HUDEP-2 (cell line): ENCODE measurements at regions not wholly inside any gene's neighbourhood (a gene's known extent, or its start where the extent isn't known, plus 50 kb on each side); places are given as distances from the start of the nearest gene placed in this dataset.
"Not testable (repeated sequence)": the region's sequence is repeated elsewhere in the genome, so short reads cannot be mapped to it uniquely, and the experiment has no call there.

ENCODE experiments used
- DNase-seq, 76 experiments: peaks; one replicate each; lab custom pipeline; 2025; ENCODE audit not compliant: unreplicated experiment in 76 of 76; lab: John Stamatoyannopoulos, UW

GRCh38 chr1:98299313-98299712, 362.2 kb upstream of the SNX7 start:
- no peak for DNase-seq

GRCh38 chr1:98298319-98298718, 363.2 kb upstream of the SNX7 start:
- DNase-seq, result no peak

- no peak for DNase-seq
Measured at GRCh38 chr1:98296681-98297080, 364.8 kb upstream of the SNX7 start.

- DNase-seq, result no peak
Measured at GRCh38 chr1:98294127-98294526, 367.4 kb upstream of the SNX7 start.

GRCh38 chr1:98292994-98293393, 368.5 kb upstream of the SNX7 start:
- DNase-seq, result no peak

GRCh38 chr1:98289311-98289710, 368.5 kb upstream of the DPYD start:
- DNase-seq, result no peak

GRCh38 chr1:98288494-98288893, 367.7 kb upstream of the DPYD start:
- DNase-seq, result no peak

- DNase-seq, result no peak
Measured at GRCh38 chr1:98287626-98288025, 366.8 kb upstream of the DPYD start.

GRCh38 chr1:98286656-98287055, 365.8 kb upstream of the DPYD start:
- no peak for DNase-seq

GRCh38 chr1:98285286-98285685, 364.5 kb upstream of the DPYD start:
- DNase-seq, result not testable (repeated sequence)

- DNase-seq, result no peak
Measured at GRCh38 chr1:98280049-98280448, 359.2 kb upstream of the DPYD start.

GRCh38 chr1:98278055-98278454, 357.2 kb upstream of the DPYD start:
- DNase-seq, result no peak

- no peak for DNase-seq
Measured at GRCh38 chr1:98277118-98277517, 356.3 kb upstream of the DPYD start.

GRCh38 chr1:98276514-98276913, 355.7 kb upstream of the DPYD start:
- DNase-seq, result no peak

- DNase-seq, result no peak
Measured at GRCh38 chr1:98268316-98268715, 347.5 kb upstream of the DPYD start.

GRCh38 chr1:98267423-98267822, 346.6 kb upstream of the DPYD start:
- no peak for DNase-seq

- no peak for DNase-seq
Measured at GRCh38 chr1:98264727-98265126, 343.9 kb upstream of the DPYD start.

- no peak for DNase-seq
Measured at GRCh38 chr1:98260839-98261238, 340.0 kb upstream of the DPYD start.

GRCh38 chr1:98260412-98260811, 339.6 kb upstream of the DPYD start:
- DNase-seq, result no peak

- DNase-seq, result no peak
Measured at GRCh38 chr1:98256700-98257099, 335.9 kb upstream of the DPYD start.

- DNase-seq, result no peak
Measured at GRCh38 chr1:98253145-98253544, 332.3 kb upstream of the DPYD start.

- no peak for DNase-seq
Measured at GRCh38 chr1:98251497-98251896, 330.7 kb upstream of the DPYD start.

- DNase-seq, result no peak
Measured at GRCh38 chr1:98232678-98233077, 311.8 kb upstream of the DPYD start.

GRCh38 chr1:98222706-98223105, 301.9 kb upstream of the DPYD start:
- no peak for DNase-seq
